Suprapubic skin (tissue), 4 donors: ENCODE measurements at regions not wholly inside any gene's neighbourhood (a gene's known extent, or its start where the extent isn't known, plus 50 kb on each side); places are given as distances from the start of the nearest gene placed in this dataset.
A peak's percentile ranks its signal among the peaks of the same experiment; 100 is the strongest.

ENCODE experiments used
- DNase-seq, 2 donors: peaks; one replicate each; pipeline ENCODE4 v3.0.0-alpha.2; 2019; ENCODE audit warnings: low spot score in 2 of 2
- H3K27ac ChIP-seq: fragments of 200-600 bp; sonication (generic); one replicate; pipeline ENCODE4 v1.5.1; 2019
- H3K27me3 ChIP-seq: fragments of 200-600 bp; sonication (generic); one replicate; pipeline ENCODE4 v1.5.1; 2019
- H3K36me3 ChIP-seq: fragments of 200-600 bp; sonication (generic); one replicate; pipeline ENCODE4 v1.5.1; 2019
- H3K4me1 ChIP-seq: fragments of 200-600 bp; sonication (generic); one replicate; pipeline ENCODE4 v1.5.1; 2019
- H3K4me3 ChIP-seq: fragments of 200-600 bp; sonication (generic); one replicate; pipeline ENCODE4 v1.5.1; 2019; ENCODE audit warnings: mild to moderate bottlenecking
- H3K9me3 ChIP-seq: fragments of 200-600 bp; sonication (generic); one replicate; pipeline ENCODE4 v1.5.1; 2019
- EP300 ChIP-seq: sonication (generic); formaldehyde crosslinking; IDR thresholded peaks from one replicate; pipeline ENCODE4 v1.6.1; 2017; ENCODE audit warnings: antibody characterized with exemption
- POLR2A ChIP-seq, 2 donors: fragments of 450-650 bp; IDR thresholded peaks; one replicate each; pipeline ENCODE4 v1.6.1; 2017; ENCODE audit warnings: antibody characterized with exemption in 2 of 2, mild to moderate bottlenecking in 2 of 2, moderate library complexity in 2 of 2
- POLR2AphosphoS5 ChIP-seq, 3 donors: sonication (generic); formaldehyde crosslinking; IDR thresholded peaks; one replicate each; pipeline ENCODE4 v1.6.1; 2017; ENCODE audit warnings: antibody characterized with exemption in 3 of 3
- WGBS: methylation state at CpG from one replicate; pipeline ENCODE4 v1.1.5; 2018; 5-methylcytosine and 5-hydroxymethylcytosine counted together
- TF ChIP-seq, protein P1 (sequence below), 2 donors: fragments of 200-600 bp in 1 of 2; fragments of 450-650 bp in 1 of 2; sonication (generic) in 1 of 2; IDR thresholded peaks; one replicate each; pipeline ENCODE4 v1.5.1; 2016 to 2019; ENCODE audit warnings: antibody characterized with exemption in 2 of 2, mild to moderate bottlenecking in 1 of 2, moderate library complexity in 1 of 2

DNA sequence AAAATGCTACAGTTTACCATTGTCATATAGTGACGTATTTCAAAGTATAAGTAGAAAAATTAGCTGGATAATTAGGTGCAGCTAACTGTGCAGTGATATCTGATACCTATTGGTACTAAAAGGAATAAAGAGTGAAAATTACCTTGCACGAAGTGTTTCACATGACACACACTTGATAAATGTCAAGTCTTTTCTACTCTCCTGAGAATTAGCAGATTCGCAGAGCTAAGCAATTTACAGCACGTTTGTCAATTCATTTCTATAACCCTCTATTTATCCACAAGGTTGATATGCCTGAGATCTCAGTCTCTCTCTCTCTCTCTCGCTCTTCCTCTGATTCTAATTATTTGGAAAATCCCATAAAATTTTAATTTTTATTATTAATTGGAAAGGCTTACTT is 1109.0 kb downstream of the EFNB2 start:
- H3K36me3 ChIP-seq: no peaks in the 10 kb centered on the region
- TF ChIP-seq POLR2A (IDR thresholded peaks at IDR 0.05) (no peak), POLR2AphosphoS5 (IDR thresholded peaks at IDR 0.05) (no peak), EP300 (no peak)
- TF ChIP-seq, protein P1, sequence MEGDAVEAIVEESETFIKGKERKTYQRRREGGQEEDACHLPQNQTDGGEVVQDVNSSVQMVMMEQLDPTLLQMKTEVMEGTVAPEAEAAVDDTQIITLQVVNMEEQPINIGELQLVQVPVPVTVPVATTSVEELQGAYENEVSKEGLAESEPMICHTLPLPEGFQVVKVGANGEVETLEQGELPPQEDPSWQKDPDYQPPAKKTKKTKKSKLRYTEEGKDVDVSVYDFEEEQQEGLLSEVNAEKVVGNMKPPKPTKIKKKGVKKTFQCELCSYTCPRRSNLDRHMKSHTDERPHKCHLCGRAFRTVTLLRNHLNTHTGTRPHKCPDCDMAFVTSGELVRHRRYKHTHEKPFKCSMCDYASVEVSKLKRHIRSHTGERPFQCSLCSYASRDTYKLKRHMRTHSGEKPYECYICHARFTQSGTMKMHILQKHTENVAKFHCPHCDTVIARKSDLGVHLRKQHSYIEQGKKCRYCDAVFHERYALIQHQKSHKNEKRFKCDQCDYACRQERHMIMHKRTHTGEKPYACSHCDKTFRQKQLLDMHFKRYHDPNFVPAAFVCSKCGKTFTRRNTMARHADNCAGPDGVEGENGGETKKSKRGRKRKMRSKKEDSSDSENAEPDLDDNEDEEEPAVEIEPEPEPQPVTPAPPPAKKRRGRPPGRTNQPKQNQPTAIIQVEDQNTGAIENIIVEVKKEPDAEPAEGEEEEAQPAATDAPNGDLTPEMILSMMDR (IDR thresholded peaks at IDR 0.05): no peak
- no peak for DNase-seq
- no peaks in the 10 kb centered on the region for H3K4me1 ChIP-seq
- no peaks in the 10 kb centered on the region for H3K9me3 ChIP-seq
- WGBS: 87% methylated on average over 5 of the region's 5 CpGs
- H3K27ac ChIP-seq: no peak overlapping the region
- no peaks in the 10 kb centered on the region for H3K27me3 ChIP-seq
- no peak overlapping the region for H3K4me3 ChIP-seq

DNA sequence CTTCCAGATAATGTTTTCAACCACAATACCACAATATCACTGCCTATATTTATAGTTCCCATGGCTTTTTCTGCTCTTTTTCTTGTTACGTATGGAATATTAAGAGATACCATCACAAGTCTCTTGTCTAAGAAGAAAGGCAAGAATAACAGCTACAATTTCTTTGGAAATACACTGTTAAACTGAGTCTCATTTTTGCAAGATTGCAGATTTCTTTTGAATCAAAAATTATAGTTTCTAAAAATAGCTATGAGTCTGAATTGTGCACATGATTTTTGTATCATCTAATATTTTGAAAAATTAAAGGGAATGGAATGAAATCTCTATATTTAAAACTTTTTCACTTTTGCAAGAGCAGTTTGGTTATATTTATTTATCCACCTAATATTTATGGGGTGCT is 1120.8 kb downstream of the EFNB2 start:
- H3K36me3 ChIP-seq: no peaks in the 10 kb centered on the region
- 86% methylated on average over 1 of the region's 1 CpG for WGBS

DNA sequence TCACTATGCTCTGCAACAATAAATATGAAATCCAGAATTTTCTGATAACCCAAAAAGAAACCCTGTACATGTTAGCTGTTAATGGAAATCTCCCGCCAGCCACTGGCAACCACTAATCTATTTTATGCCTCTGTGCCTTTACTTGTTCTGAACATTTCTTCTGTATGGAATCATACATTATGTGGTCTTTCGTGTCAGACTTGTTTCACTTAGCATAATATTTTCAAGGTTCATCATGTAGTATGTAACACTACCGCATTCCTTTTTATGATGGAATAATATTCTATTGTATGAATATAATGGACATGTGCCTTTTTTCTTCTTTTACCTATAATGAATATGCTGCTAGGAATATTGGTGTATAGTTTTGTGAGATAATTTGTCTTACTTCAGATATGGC is 1123.3 kb downstream of the EFNB2 start:
- H3K4me1 ChIP-seq: no peaks in the 10 kb centered on the region
- H3K27ac ChIP-seq: no peak overlapping the region
- H3K9me3 ChIP-seq: no peaks in the 10 kb centered on the region
- DNase-seq: no peak
- WGBS: 94% methylated on average over 3 of the region's 3 CpGs
- H3K27me3 ChIP-seq: no peaks in the 10 kb centered on the region
- H3K4me3 ChIP-seq: no peak overlapping the region
- TF ChIP-seq POLR2A (IDR thresholded peaks at IDR 0.05) (no peak), POLR2AphosphoS5 (IDR thresholded peaks at IDR 0.05) (no peak), EP300 (no peak)
- TF ChIP-seq, protein P1 (IDR thresholded peaks at IDR 0.05): no peak
- no peaks in the 10 kb centered on the region for H3K36me3 ChIP-seq

More for the DNA sequence above, 1120.8 kb downstream of the EFNB2 start:
- H3K27ac ChIP-seq: no peak overlapping the region
- no peaks in the 10 kb centered on the region for H3K4me1 ChIP-seq
- H3K27me3 ChIP-seq: no peaks in the 10 kb centered on the region
- H3K9me3 ChIP-seq: no peaks in the 10 kb centered on the region
- H3K4me3 ChIP-seq: no peak overlapping the region
- DNase-seq: no peak
- TF ChIP-seq EP300: no peak
- TF ChIP-seq, protein P1 (IDR thresholded peaks at IDR 0.05): no peak
- no peak for TF ChIP-seq POLR2AphosphoS5 (IDR thresholded peaks at IDR 0.05)
- no peak for TF ChIP-seq POLR2A (IDR thresholded peaks at IDR 0.05)

DNA sequence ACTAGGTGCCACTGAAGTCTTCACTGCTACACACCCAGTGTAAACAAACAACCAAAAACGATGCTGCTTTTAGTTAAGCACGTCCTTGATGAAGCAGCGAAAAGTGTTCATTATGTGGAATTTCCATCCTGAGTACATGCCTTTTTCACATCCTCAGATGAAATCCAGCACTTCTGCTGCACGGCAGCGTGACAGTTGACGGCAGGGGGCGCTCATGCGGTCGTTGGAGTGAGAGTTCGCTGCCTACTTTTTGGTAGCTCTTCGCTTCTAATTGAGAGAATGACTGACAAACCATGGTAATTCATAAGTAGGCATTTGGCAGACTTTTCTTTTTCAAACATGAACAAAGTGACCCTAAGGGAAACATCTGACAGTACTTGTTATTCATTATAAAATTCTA is 1124.9 kb downstream of the EFNB2 start:
- Histone ChIP-seq H3K4me3 (no peak overlapping the region), H3K36me3 (no peaks in the 10 kb centered on the region), H3K9me3 (no peaks in the 10 kb centered on the region), H3K4me1 (no peaks in the 10 kb centered on the region), H3K27me3 (no peaks in the 10 kb centered on the region), H3K27ac (no peak overlapping the region)
- 51% methylated on average over 11 of the region's 11 CpGs for WGBS
- no peak for DNase-seq
- no peak for TF ChIP-seq EP300
- TF ChIP-seq, protein P1 (IDR thresholded peaks at IDR 0.05): peak in 1 of 2 donors; percentile 58

DNA sequence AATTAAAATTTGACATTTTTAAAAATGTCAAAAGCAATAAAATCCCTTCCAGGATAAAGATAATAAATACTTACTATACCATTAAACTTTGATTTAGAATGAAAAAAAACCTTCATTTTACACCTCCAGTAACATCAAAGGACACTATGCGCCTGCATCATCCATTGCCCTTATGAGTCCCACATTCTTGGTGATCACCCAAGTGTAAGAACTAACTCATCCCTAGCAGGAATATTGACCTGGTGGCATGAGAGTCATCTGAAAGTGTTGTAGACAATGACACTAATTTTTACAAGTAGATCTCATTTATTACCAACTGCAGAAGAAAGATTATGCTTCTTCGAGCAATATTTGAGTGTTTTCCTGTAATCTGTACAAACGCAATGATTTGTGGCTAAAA is 1128.9 kb downstream of the EFNB2 start:
- DNase-seq: no peak
- no peak overlapping the region for H3K4me3 ChIP-seq
- WGBS: 88% methylated on average over 3 of the region's 3 CpGs
- TF ChIP-seq, protein P1 (IDR thresholded peaks at IDR 0.05): no peak
- TF ChIP-seq EP300 (no peak), POLR2AphosphoS5 (IDR thresholded peaks at IDR 0.05) (no peak), POLR2A (IDR thresholded peaks at IDR 0.05) (no peak)
- H3K27ac ChIP-seq: no peak overlapping the region
- H3K36me3 ChIP-seq: no peaks in the 10 kb centered on the region
- no peaks in the 10 kb centered on the region for H3K9me3 ChIP-seq
- H3K27me3 ChIP-seq: no peaks in the 10 kb centered on the region
- H3K4me1 ChIP-seq: no peaks in the 10 kb centered on the region
